Skeletal muscle tissue (tissue), 3 donors: ENCODE measurements at regions not wholly inside any gene's neighbourhood (a gene's known extent, or its start where the extent isn't known, plus 50 kb on each side); places are given as distances from the start of the nearest gene placed in this dataset.
A peak's percentile ranks its signal among the peaks of the same experiment; 100 is the strongest.

Source experiments
- H3K27ac ChIP-seq: one replicate; pipeline ENCODE4 v1.7.0; 2013; ENCODE audit warnings: mild to moderate bottlenecking, low read depth, low read length, inconsistent platforms
- H3K27me3 ChIP-seq, 3 donors: one replicate each; pipeline ENCODE4 v1.7.0; 2013; ENCODE audit warnings: low read length in 3 of 3; ENCODE audit not compliant: control insufficient read depth in 3 of 3, insufficient read depth in 3 of 3
- H3K36me3 ChIP-seq, 3 donors: one replicate each; pipeline ENCODE4 v1.7.0; 2013; ENCODE audit warnings: low read length in 3 of 3; ENCODE audit not compliant: control insufficient read depth in 3 of 3, insufficient read depth in 3 of 3
- H3K4me1 ChIP-seq, 3 donors: one replicate each; pipeline ENCODE4 v1.7.0; 2013; ENCODE audit warnings: low read length in 3 of 3, mild to moderate bottlenecking in 3 of 3; ENCODE audit not compliant: control insufficient read depth in 3 of 3, insufficient read depth in 3 of 3
- H3K4me3 ChIP-seq, 3 donors: one replicate each; pipeline ENCODE4 v1.7.0; 2013; ENCODE audit warnings: low read length in 3 of 3
- H3K9ac ChIP-seq, 3 donors: one replicate each; pipeline ENCODE4 v1.7.0; 2013; ENCODE audit warnings: low read length in 3 of 3, mild to moderate bottlenecking in 3 of 3, moderate library complexity in 2 of 3, low read depth in 1 of 3
- H3K9me3 ChIP-seq, 3 donors: one replicate each; pipeline ENCODE4 v1.7.0; 2013; ENCODE audit warnings: low read length in 3 of 3; ENCODE audit not compliant: control insufficient read depth in 3 of 3
- donor health status: Osteomylitis.

DNA sequence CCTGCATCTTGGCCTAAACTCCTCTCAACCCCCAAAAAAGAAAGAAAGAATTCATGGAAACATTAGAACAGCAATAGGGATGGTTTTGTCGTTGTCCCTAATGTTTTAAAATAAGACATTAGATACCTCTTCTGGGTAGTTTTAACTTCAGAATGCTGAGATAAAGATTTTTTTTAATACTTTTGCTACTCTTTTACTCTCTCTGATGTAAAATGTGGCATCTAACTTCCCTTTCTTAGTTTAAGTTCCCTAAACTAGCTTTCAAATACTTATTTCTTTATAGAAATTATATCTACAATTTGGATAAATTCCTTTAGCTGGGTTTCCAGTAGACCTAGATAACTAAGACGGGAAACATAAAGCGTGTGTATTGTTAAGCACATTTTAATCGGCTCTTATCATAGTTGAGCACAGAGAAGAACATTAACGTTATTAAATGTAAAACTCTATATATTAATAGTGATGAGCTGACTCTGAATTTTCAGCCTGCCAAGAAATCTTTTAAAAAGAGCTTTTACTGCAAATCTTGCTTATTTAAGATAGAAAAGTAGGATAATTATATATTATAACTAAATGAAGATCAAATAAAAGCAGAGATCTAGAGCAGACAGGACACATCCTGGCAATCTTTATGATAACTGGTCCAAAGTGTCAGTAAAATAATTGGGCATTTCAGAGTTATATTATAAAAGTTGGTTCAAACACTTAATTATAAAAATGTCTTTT lies 183.2 kb downstream of the CYB561 start:
- H3K27ac ChIP-seq, result no peak overlapping the region
- H3K9me3 ChIP-seq, result no peaks in the 10 kb centered on the region
- H3K4me1 ChIP-seq, result no peaks in the 10 kb centered on the region
- no peak overlapping the region for H3K4me3 ChIP-seq
- no peaks in the 10 kb centered on the region for H3K27me3 ChIP-seq
- H3K9ac ChIP-seq, result no peak overlapping the region
- H3K36me3 ChIP-seq, result peaks cover 0 to 3% (median 0%) of the 10 kb centered on the region in 3 donors

DNA sequence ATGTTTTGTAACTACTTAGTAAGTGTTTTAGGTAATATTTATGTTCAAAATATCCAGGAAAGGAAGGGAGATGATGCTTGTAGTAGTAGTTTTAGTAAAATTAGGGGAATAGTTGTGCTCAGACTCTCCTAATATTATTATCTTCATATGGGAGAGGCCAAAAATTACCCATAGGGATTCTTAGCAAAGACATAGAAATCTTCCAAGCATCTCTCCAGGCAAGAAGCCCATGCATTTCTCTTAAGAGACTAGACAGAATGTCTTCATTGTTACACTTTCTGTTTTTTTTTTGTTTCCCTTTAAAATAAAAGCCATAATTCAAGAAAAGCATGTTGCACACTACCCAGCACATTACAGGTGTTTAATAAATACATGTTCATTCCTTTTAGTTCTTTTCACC lies 180.6 kb downstream of the CYB561 start:
- Histone ChIP-seq H3K27me3 (no peaks in the 10 kb centered on the region), H3K4me1 (no peaks in the 10 kb centered on the region), H3K9me3 (no peaks in the 10 kb centered on the region), H3K9ac (no peak overlapping the region), H3K4me3 (no peak overlapping the region), H3K27ac (no peak overlapping the region), H3K36me3 (no peaks in the 10 kb centered on the region)

DNA sequence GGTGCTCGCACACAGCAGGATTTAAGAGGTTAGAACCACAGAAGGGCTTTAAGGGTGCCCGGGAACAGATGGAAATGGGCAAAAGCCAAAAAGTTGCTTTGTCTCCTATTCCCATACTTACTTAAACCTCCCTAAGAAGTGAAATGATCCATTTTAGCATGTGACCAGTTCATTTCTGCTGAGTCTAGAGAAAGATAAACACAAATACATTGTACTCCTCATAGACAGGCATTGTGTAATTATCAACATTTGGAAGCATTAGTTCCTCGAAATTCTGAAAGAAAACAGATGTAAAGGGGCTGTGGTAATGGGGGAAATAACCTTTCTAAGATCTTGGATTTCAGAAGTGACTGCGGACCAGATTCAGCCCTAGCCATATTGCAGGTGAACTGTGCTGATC lies 178.3 kb downstream of the CYB561 start:
- Histone ChIP-seq H3K27ac (no peak overlapping the region), H3K4me1 (no peaks in the 10 kb centered on the region), H3K9me3 (no peaks in the 10 kb centered on the region), H3K27me3 (no peaks in the 10 kb centered on the region), H3K36me3 (no peaks in the 10 kb centered on the region), H3K4me3 (no peak overlapping the region), H3K9ac (no peak overlapping the region)

DNA sequence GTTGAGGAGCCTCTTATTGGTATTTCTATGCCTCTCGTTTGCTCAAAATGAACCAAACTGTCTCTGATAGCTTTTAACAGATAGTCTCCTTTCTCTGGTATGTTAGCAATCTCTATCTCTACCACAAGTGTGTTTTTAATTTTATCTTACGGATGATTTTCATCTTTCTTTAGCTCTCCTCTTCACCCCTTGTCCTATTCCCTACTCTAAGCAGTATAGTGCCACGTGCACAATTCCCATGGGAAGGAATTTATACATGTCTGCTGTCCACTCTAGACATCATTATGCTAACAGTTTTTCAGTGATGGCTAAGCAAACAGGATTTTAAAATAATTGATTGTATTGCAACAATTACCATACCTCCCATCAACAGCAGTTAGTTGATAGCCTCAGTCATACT lies 177.3 kb downstream of the CYB561 start:
- H3K4me1 ChIP-seq, result no peaks in the 10 kb centered on the region
- H3K9ac ChIP-seq, result no peak overlapping the region
- H3K36me3 ChIP-seq, result no peaks in the 10 kb centered on the region
- no peak overlapping the region for H3K4me3 ChIP-seq
- H3K9me3 ChIP-seq, result no peaks in the 10 kb centered on the region
- H3K27ac ChIP-seq, result no peak overlapping the region
- no peaks in the 10 kb centered on the region for H3K27me3 ChIP-seq

DNA sequence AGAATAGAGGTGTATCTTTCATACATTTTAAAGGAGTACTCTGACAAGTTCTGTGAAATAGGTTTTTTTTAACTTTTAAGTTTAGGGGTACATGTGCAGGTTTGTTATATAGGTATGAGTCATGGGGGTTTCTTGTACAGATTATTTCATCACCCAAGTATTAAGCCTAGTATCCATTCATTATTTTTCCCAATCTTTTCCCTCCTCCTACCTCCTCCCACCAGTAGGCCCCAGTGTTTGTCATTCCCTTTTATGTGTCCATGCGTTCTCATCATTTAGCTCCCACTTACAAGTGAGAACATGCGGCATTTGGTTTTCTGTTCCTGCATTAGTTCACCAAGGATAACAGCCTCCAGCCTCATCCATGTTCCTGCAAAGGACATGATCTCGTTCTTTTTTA lies 175.5 kb downstream of the CYB561 start:
- Histone ChIP-seq H3K36me3 (no peaks in the 10 kb centered on the region), H3K4me3 (no peak overlapping the region), H3K9me3 (no peaks in the 10 kb centered on the region), H3K27ac (no peak overlapping the region), H3K27me3 (no peaks in the 10 kb centered on the region), H3K9ac (no peak overlapping the region), H3K4me1 (no peaks in the 10 kb centered on the region)

DNA sequence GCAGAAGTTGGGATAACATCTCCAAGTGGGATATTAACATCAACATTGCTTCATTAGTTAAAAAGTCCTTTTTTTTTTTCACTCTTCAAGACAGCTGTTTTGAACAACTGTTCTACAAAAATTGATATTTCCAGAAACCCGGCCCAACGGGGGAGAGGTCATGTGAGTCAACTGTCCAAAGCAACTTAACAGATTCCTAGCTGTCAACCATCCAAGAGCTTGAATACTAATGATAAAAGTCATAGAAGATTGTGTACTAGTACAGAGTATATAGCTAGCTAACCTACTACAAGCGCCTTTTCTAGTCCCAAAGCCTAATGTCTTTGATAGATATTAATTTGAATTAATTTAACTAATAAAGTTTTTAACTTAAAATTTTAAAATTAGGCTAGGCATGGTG lies 172.0 kb downstream of the CYB561 start:
- Histone ChIP-seq H3K9ac (no peak overlapping the region), H3K9me3 (no peaks in the 10 kb centered on the region), H3K4me1 (no peaks in the 10 kb centered on the region), H3K4me3 (no peak overlapping the region), H3K36me3 (no peaks in the 10 kb centered on the region), H3K27ac (no peak overlapping the region), H3K27me3 (no peaks in the 10 kb centered on the region)

DNA sequence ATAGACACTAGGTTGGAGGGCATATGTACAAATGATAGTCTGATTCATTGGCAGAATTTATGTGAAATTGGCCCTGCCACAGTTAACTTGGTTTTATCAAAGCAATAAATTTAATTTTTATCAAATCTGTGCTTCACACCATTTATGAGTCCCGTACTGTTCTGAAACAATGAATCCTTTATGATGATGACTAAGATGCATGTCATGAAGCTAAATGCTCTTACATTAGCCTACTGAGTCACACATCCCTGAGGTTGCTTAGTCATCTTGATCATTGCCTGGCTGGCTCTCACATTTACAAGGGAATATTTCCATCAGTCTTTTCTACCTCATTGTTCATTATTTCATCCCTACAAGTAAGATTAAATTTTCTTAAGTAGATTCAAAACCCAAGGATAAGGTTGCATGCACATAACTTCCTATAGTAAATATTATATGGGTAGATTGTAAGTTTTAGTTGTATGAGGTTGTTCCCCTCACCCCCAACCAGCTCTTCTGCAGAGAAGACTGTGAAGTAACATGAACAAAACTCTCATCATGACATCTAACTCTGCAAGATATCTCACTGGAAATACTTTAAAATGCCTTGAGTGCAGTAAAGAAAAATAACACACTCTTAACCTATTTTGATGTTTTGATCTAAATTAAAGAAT lies 170.7 kb downstream of the CYB561 start:
- Histone ChIP-seq H3K9me3 (no peaks in the 10 kb centered on the region), H3K4me1 (no peaks in the 10 kb centered on the region), H3K36me3 (no peaks in the 10 kb centered on the region), H3K9ac (no peak overlapping the region), H3K4me3 (no peak overlapping the region), H3K27me3 (no peaks in the 10 kb centered on the region), H3K27ac (no peak overlapping the region)

DNA sequence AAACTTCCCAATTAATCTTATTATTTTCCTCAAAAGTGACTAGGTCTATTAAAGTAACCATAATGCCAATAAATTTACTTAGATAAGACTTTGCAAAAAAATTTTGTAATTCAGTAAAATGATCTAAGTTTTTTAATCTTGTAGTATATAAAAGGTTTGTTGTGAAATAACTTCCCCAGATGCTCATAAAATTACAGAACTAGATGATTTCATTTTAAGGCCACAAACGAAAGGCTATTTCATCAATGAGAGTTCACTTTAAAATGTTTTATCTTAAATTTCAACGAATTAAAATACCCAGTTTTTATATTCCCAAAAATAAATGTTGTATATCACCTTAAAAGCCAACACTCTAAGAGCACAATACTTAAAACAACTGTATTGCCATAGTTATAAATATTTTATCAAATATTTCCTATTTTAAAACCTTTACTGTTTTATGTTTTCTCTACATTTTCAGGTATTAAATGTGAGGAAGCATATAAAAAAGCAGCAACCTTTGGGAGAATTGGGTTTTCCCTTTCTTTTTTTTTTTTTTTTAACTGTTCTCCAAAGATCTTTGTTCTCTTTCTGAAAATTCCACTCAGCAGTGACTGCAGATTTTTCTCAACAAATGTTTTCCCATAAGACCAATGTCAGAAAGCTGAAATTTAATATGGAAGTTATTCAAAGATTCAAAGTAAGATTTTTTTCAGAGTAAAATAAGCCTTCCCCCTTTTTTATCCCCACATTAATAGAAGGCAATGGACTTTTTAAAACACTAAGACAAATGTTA lies 169.9 kb downstream of the CYB561 start:
- Histone ChIP-seq H3K4me1 (no peaks in the 10 kb centered on the region), H3K9ac (no peak overlapping the region), H3K27ac (no peak overlapping the region), H3K4me3 (no peak overlapping the region), H3K27me3 (no peaks in the 10 kb centered on the region), H3K36me3 (no peaks in the 10 kb centered on the region), H3K9me3 (no peaks in the 10 kb centered on the region)

DNA sequence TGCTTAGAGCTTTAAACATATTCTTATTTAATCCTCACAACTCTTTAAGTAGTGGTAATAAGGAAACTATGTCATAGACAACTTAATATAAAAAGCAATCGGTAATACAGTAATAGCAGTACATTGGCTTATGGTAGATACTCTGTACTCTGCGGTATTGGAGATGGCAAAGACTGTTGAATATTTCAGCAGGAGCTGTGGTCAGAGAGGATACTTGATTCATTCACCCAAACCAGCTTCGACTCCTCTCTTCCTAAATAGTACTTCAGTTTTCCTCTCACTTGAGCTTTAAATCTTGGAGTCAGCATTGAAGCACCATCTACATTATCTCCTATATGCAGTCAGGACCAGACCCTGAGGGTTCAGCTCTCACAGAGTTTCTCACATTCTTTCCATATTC lies 169.3 kb downstream of the CYB561 start:
- H3K4me3 ChIP-seq, result no peak overlapping the region
- H3K36me3 ChIP-seq, result no peaks in the 10 kb centered on the region
- peak overlapping the region in 1 of 3 donors; percentile 7 for H3K9ac ChIP-seq
- H3K27ac ChIP-seq, result no peak overlapping the region
- H3K4me1 ChIP-seq, result no peaks in the 10 kb centered on the region
- no peaks in the 10 kb centered on the region for H3K9me3 ChIP-seq
- H3K27me3 ChIP-seq, result no peaks in the 10 kb centered on the region

DNA sequence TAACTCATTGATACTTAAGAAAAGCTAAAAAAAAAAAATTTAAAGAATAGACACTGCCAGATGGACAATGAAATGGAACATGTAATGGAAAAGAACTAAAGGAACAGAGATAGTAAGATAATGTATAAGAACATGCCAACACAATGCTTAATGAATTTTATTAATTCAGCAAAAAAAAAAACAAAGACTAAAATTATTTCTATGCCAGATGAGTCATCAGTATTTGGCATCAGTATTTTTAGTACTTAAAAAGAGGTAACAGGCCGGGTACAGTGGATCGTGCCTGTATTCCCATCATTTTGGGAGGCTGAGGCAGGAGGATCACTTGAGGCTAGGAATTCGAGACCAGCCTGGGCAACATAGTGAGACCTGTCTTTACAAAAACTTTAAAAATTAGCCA lies 168.5 kb downstream of the CYB561 start:
- no peaks in the 10 kb centered on the region for H3K9me3 ChIP-seq
- H3K4me3 ChIP-seq, result no peak overlapping the region
- H3K9ac ChIP-seq, result no peak overlapping the region
- H3K4me1 ChIP-seq, result no peaks in the 10 kb centered on the region
- H3K27ac ChIP-seq, result no peak overlapping the region
- no peaks in the 10 kb centered on the region for H3K36me3 ChIP-seq
- no peaks in the 10 kb centered on the region for H3K27me3 ChIP-seq
